ENCODE measurements at regions not wholly inside any gene's neighbourhood (a gene's known extent, or its start where the extent isn't known, plus 50 kb on each side); places are given as distances from the start of the nearest gene placed in this dataset.

GRCh38 chr2:200013906-200014305 lies 58.5 kb downstream of the MAIP1 start:
- DNase-seq, result no peak

DNA sequence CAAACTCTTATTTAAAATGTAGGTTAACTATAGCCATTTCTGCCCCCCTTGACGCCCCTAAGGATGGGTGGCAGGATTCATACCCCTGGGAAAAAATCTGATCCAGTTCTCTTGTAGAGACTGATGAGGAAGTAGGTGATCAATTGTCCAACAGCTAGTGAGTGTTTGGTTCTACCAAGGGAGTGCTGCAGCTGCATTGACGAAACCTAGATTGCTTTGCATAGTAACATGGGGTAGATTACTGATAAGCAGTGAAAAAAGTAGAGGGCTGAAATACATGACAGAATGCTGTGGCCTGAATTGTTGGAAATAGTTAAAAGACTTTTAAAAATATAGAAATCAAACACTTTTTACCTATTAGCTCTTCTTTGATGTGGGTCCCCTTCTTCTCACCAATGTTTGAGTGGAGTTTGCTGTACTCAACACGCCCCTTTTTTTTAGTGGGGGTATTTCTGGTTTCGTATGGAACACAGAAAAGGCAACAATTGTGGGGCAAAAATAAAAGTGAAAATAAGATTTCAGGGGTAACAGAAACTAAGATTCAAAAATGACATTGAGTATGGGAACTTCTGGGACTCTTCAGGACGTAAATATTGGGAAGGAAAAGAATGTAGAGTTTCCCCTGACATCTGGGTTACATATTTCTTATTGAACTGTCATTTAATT lies 66.2 kb downstream of the MAIP1 start:
- no peak for DNase-seq

DNA sequence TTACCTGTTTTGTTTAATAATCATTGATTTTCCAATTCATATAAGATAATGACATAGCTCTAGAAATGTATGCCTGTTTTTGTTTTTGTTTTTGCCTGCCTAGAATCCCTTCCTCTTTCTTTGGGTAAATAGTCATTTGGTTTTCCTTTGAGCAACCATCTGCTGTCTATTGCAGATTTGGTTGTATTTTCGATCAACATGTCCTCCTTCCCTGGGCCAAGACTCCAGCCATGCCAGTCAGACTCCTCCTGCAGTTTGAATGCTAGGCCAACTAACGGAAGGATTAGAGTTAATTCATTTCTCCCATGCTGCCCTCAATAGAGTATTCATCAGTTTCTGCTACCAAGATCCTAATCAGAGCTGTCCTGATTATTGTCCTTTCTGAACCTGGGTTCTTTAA lies 67.1 kb downstream of the MAIP1 start:
- DNase-seq, result no peak

DNA sequence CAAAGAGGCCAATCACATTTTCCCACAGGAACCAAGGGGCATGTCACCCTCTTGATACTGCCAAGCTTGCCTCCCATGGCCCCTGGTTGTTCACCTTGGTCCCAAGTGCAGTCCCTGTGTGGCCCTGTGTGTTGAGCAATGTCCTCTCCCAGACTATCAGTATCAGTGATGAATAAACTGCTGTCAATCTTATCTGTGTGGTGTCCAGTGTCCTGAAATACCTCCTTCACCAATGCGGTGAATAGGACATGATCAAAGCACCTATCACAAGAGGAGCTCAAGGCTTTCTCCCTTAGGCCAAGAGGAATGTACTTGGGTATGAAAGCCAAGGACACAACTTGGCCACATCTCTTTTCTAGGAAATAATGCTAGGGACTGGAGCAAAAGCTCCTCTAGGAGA lies 68.2 kb downstream of the MAIP1 start:
- DNase-seq, result no peak

- DNase-seq, result no peak
Observed at GRCh38 chr2:200025717-200026116, 70.3 kb downstream of the MAIP1 start.

- DNase-seq, result no peak
Observed at GRCh38 chr2:200026332-200027230, 71.2 kb downstream of the MAIP1 start.

DNA sequence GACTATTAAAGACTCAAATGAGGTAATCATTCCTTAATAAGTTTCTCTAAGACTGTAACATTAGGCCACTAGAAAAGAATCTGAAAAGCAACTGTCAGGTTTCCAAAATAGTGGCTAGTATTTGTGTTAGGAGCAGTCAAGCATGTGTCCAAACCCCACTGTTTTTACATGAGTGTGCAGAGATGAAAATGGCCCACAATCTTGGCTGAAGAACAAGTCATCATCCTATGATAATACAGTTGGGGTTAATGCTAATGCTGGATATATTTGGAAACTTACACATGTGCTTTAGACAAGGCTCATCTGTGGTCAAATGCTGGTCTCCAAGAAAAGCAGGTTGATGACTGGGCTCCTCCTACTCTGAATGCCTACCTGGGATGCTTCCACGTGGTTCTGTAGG lies 73.6 kb downstream of the MAIP1 start:
- DNase-seq, result no peak

GRCh38 chr2:200032895-200033294 lies 77.5 kb downstream of the MAIP1 start:
- DNase-seq, result no peak

- no peak for DNase-seq
Observed at GRCh38 chr2:200033929-200034328, 78.5 kb downstream of the MAIP1 start.

DNA sequence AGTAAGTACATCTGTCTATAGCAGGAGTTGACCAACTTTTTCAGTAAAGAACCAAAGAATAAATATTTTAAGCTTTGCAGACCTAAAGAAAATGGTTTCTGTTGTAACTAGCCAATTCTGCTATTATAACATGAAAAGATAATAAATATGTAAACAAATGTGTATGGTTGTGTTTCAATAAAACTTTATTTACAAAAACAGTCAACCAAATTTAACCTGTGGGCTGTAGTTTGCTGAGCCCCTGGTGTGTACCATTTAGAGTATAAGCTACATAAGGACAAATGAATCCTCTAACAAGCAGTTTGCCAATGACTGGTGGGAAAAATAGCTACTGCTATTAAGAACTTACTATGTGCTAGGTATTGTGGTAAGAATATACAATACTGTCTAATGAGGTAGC lies 79.4 kb downstream of the MAIP1 start:
- no peak for DNase-seq

GRCh38 chr2:200039724-200040650 lies 84.6 kb downstream of the MAIP1 start:
- DNase-seq, result no peak

- DNase-seq, result no peak
Observed at GRCh38 chr2:200040831-200041230, 85.4 kb downstream of the MAIP1 start.

- no peak for DNase-seq
Observed at GRCh38 chr2:200041639-200042038, 86.3 kb downstream of the MAIP1 start.

DNA sequence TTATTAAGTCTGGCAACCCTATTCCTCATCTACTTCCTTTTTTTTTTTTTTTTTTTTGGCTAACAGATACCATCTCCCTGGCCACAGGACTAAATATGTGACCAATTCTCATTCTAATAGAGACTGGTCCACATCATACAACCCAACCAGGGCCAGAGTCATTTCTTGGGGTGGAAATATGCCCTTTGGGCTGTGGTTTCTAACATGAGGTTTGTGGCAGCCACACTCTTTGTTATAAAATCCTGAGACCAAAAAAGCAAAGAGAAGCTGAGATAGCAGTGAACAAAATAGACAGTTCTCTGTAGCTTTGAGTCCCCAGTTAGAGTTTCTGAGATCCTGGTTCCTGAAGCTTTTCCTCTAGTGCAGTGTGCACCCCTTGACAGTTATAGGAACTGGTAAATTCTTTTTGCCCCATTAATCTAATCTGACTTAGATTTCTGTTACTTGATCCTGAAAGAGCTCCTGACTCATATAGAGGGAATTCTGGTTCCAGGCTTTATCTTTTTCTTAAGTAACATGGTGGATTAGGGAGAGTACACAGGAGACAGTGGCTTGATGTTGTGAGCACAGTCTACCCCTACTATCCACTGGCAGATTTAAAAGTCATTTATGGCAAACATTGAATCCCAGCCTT lies 86.8 kb downstream of the MAIP1 start:
- no peak for DNase-seq

DNA sequence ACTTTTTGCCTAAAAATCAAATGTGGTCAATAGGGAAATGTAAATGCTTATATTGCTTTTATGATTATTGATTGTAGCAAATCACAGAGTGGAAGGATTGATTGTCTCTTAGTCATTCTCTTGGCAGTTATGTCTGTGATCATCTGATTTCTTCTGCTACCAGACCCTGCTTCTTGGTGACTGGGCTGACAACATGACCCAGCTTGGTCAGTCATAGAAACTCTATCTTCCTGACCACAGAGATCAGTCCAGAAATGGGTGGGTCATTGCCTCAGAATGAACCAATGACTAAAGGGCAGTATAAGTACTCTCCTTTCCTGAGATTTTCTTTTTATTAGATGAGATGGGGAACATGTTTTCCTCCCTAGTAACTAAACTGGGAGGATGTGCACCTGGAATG lies 87.6 kb downstream of the MAIP1 start:
- peak; percentile 1 for DNase-seq

DNA sequence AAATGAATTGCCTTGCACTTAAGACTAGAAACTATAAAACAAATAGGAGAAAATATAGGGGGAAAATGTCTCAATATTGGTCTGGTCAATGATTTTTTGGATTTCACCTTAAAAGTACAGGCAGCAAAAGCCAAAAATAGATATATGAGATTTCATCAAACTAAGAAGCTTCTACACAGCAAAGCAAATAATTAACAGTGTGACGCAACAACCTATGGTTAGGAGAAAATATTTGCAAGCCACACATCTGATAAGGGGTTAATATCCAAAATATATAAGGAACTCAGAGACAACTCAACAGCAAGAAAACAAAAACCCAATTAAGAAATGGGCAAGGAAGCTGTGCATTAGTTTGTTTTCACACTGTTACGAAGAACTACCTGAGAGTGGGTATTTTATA lies 89.1 kb downstream of the MAIP1 start:
- DNase-seq, result no peak

GRCh38 chr2:200048421-200048820 lies 93.0 kb downstream of the MAIP1 start:
- no peak for DNase-seq

DNA sequence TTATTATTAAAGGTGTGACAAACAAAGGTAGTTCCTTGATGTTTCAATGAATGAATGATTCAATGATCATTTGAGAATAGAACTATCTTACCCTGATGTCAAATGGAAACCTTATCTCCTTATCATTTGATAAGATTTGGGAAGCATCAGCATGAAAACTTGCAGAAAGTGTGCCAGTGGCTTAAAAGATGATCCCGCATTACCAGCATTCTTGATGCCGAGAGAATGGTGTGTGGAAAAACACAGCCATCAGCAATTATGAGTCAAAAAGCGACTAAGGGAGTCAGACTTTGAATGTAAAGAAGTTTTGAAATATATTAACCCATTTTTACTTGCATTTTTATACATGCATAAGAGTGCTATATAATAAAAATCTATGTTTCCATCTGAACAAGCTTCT lies 93.7 kb downstream of the MAIP1 start:
- no peak for DNase-seq

DNA sequence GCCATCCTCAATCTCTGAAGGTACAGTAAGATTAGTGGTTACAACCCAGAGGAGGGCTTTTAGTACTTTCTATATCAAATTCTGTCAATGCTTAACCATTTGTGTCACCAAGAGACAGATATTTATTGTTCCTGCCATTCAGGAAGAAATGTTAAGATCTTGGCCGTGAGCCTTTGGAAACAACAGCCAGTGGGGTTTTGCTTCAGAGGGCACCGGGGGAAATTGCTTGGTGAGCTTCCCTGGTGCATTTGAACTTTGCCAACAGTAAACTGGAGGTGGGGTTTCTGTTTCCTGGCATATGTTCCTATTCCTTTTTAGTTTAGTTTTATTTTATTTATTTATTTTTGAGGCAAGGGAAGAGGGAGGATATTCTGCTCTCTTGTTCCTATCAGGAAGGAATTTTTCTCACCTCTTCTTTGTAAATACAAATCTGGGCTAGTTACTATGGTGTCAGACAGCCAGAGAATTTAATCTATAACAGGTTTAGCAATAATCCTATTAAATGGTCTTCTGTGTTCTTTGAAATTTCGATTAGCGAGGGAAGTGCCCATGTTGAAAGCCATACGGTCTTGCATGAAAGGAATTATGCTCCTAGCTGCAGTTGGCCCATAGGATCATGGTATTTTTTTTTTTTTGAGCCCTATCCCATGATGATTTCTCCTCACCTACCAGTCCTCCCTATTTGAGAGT lies 95.7 kb downstream of the MAIP1 start:
- no peak for DNase-seq

DNA sequence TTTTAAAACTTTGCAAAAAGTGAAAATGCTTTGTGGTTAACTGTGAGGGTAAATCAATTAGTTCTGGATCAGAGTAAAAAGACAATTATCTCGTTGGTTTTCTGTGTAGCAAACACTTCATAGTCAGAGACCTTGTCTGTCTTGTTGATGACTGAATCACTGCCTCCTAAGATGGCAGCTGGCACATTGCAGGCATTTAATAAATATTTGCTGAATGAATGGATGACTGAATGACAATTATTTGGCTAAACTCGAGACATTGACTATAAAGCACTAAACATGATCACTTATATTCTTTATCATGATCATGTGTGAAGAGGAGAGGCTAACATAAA lies 96.2 kb downstream of the MAIP1 start:
- no peak for DNase-seq

DNA sequence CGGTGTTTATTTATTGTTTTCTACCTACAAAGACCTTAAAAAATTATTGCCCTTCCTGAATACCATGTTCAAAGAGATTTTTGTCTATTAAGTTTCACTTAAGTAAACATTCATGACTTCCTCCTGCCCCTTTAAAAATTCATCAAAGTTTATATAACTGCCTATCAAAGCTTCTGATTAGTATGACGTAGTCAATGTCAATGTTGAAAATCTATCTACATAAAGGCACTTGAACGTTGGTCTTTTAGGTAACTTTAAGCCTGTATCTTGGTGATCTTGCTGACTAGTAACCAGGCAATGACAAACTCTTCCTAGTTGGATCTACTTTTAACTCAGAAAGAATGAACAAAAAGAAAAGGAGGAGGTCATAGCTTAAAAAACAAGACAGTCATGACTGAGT lies 97.2 kb downstream of the MAIP1 start:
- no peak for DNase-seq

GRCh38 chr2:200054681-200055468 lies 99.5 kb downstream of the MAIP1 start:
- no peak for DNase-seq
